Heart right ventricle (tissue), 16 donors: ENCODE measurements at regions not wholly inside any gene's neighbourhood (a gene's known extent, or its start where the extent isn't known, plus 50 kb on each side); places are given as distances from the start of the nearest gene placed in this dataset.

Experiments
- ATAC-seq, 8 donors: fragments of 200-7000 bp; cut with Tn5 transposase; one replicate each; pipeline ENCODE4 v1.9.1; 2020; ENCODE audit warnings: mild to moderate bottlenecking in 8 of 8, moderate library complexity in 8 of 8, moderate number of reproducible peaks in 1 of 8
- DNase-seq, 2 donors: peaks; one replicate each; pipeline ENCODE4 v3.0.0-alpha.2; 2020
- H3K27ac ChIP-seq, 10 donors: fragments of 200-600 bp; sonication (generic) in 2 of 10; one replicate each; pipeline versions ENCODE4 v1.5.0 to v1.8.0; 2020 to 2022; ENCODE audit warnings: mild to moderate bottlenecking in 3 of 10
- H3K27me3 ChIP-seq, 7 donors: fragments of 200-600 bp; one replicate each; pipeline ENCODE4 v1.8.0; 2021 to 2022; ENCODE audit warnings: mild to moderate bottlenecking in 2 of 7
- H3K36me3 ChIP-seq, 9 donors: fragments of 200-600 bp; sonication (generic) in 1 of 9; one replicate each; pipeline versions ENCODE4 v1.5.0 to v1.8.0; 2020 to 2022; ENCODE audit warnings: mild to moderate bottlenecking in 2 of 9
- H3K4me1 ChIP-seq, 9 donors: fragments of 200-600 bp; sonication (generic) in 1 of 9; one replicate each; pipeline versions ENCODE4 v1.5.0 to v1.8.0; 2020 to 2022; ENCODE audit warnings: mild to moderate bottlenecking in 4 of 9
- H3K4me3 ChIP-seq, 10 donors: fragments of 200-600 bp; sonication (generic) in 2 of 10; one replicate each; pipeline versions ENCODE4 v1.5.0 to v1.8.0; 2020 to 2022; ENCODE audit warnings: mild to moderate bottlenecking in 7 of 10, moderate library complexity in 2 of 10
- H3K9me3 ChIP-seq, 11 donors: fragments of 200-600 bp in 10 of 11; sonication (generic) in 2 of 11; one replicate each; pipeline versions ENCODE4 v1.5.0 to v1.8.0; 2013 to 2022; ENCODE audit warnings: mild to moderate bottlenecking in 2 of 11, control low read depth in 1 of 11, moderate library complexity in 1 of 11
- WGBS, 2 donors: extraction: QIAGEN DNeasy Blood & Tissue Kit; methylation state at CpG; one replicate each; pipeline ENCODE4 v1.1.7; 2013; ENCODE audit warnings: inconsistent platforms in 1 of 2; 5-methylcytosine and 5-hydroxymethylcytosine counted together
- intact Hi-C, 10 donors: fragments of 100-400 bp; cut with DNase I; formaldehyde crosslinking; loops; one replicate each; pipeline versions ENCODE4 v1.11.1 to v1.14.2; 2022
- TF ChIP-seq, protein P1 (sequence below), 9 donors: fragments of 200-600 bp; sonication (generic) in 2 of 9; IDR thresholded peaks; one replicate each; pipeline versions ENCODE4 v1.5.0 to v1.8.0; 2021 to 2022; ENCODE audit warnings: antibody characterized with exemption in 9 of 9, mild to moderate bottlenecking in 5 of 9, moderate library complexity in 1 of 9
- donor health status: Arrhythmogenic right ventricular cardiomyopathy.
- donor health status: ischemic (EF 13 %, LVEDD 7.1; RV severe dilation, severe dysfunction).
- donor health status: healthy with polysubstance abuse.
- donor health status: DM: no; HTN: yes; CAD: no.
- donor health status: DM: no; HTN: no; CAD: no.
- donor health status: ischemic (EF 25% LVEDD 6.9; RV normal size, moderate dysfunction).
- donor health status: ischemic (EF 25% LVEDD 5.7; RV mildly dilated, moderate dysfunction).
- donor health status: healthy.
- donor health status: DM: yes; HTN: yes; CAD: no.
- donor health status: Ischemic cardiomyopathy.
- donor health status: ischemic (EF 35%, LVEDD 5.7; RV mildly dilated, moderate dysfunction).
- donor health status: nonischemic (EF 11% LVEDD 7.7; RV severe dilation, severe dysfunction).
- donor health status: DM: yes; HTN: yes; CAD: no.
- donor health status: PGD.
- donor health status: ischemic (EF 29% LVEDD 5.4; RV normal size, mild dysfunction).
- donor health status: nonischemic (EF 23%, LVEDD 6.1; RV moderate dilation, normal function).

DNA sequence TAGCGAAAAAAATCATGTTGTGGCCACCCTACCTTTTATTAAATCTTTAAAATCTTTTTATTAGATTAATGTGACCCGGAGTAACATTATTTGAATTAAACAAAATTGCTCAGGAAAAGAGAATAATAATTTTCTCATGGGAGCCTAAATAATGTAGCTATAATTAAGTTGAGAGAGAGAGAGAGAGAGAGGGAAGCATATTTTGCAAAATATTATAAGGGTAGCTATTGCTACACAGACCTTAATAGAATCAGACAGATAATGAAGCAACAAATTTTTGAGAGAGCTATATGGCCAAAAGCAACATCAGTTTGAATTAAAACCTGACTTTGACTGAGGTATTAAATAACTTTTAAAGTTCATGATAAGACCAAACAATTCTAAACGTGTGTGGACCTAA, 703.5 kb downstream of the TMTC2 start:
- H3K36me3 ChIP-seq, result no peaks in the 10 kb centered on the region
- TF ChIP-seq, protein P1, sequence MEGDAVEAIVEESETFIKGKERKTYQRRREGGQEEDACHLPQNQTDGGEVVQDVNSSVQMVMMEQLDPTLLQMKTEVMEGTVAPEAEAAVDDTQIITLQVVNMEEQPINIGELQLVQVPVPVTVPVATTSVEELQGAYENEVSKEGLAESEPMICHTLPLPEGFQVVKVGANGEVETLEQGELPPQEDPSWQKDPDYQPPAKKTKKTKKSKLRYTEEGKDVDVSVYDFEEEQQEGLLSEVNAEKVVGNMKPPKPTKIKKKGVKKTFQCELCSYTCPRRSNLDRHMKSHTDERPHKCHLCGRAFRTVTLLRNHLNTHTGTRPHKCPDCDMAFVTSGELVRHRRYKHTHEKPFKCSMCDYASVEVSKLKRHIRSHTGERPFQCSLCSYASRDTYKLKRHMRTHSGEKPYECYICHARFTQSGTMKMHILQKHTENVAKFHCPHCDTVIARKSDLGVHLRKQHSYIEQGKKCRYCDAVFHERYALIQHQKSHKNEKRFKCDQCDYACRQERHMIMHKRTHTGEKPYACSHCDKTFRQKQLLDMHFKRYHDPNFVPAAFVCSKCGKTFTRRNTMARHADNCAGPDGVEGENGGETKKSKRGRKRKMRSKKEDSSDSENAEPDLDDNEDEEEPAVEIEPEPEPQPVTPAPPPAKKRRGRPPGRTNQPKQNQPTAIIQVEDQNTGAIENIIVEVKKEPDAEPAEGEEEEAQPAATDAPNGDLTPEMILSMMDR (IDR thresholded peaks at IDR 0.05), result no peak
- H3K4me3 ChIP-seq, result no peak overlapping the region
- no peaks in the 10 kb centered on the region for H3K4me1 ChIP-seq
- intact Hi-C loops, result no loop called here
- ATAC-seq (no peak), DNase-seq (no peak)
- H3K9me3 ChIP-seq, result no peaks in the 10 kb centered on the region
- 76 to 83% methylated on average over 3 of the region's 3 CpGs for WGBS, 2 donors
- H3K27ac ChIP-seq, result no peak overlapping the region
- peaks cover 0 to 4% (median 0%) of the 10 kb centered on the region in 7 donors for H3K27me3 ChIP-seq

DNA sequence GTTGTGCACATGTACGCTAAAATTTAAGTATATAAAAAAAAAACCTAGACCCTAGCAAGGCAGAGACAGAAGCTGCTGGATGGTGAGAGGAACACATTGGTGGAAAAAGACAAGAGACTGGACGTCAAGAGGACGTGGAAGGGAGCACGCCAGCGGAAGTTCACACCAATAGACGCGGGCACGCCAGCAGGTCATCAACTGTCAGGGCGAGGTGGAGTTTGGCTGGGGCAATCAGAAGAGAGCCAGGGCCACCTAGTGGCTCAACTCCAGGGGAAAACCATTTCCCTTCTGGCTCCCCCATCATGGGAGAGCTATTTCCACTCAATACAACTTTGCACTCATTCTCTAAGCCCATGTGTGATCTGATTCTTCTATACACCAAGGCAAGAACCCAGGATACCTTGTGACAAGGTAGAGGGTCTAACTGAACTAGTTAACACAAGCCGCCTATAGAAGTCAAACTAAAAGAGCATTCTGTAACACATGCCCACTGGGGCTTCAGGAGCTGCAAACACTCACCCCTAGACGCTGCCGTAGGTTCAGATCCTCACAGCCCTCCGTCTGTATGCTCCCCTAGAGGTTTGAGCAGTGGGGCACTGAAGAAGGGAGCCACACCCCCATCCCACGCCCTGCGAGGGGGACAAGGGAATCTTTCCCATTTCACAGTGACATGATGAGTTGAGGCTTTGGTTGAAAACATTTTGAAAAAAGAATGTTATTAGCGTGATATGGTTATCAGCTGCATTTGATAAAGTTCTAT, 702.7 kb downstream of the TMTC2 start:
- peak in 1 of 2 donors; percentile 3 for DNase-seq

DNA sequence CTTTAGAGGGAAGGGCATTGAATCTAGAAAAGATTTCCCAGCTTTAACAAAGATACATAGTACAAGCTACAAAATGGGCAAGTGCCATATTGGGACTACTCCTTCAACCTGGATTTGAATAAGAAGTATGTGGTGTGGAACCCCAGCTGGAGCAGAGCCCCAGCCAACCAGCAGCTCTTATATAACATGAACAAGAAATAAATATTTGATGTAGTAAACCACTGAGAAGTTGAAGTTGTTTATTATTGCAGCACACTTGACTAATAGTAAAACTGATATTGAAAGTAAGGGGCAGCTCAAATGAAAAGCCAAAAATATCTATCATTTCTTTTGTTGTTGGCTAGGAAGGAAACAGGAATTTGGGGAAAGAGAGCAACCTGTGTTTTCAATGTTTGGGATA, 701.8 kb downstream of the TMTC2 start:
- Histone ChIP-seq H3K36me3 (no peaks in the 10 kb centered on the region), H3K4me3 (no peak overlapping the region), H3K4me1 (no peaks in the 10 kb centered on the region), H3K9me3 (no peaks in the 10 kb centered on the region), H3K27ac (no peak overlapping the region), H3K27me3 (peaks cover 0 to 4% (median 0%) of the 10 kb centered on the region in 7 donors)
- no peak for DNase-seq
- no peak for ATAC-seq
- intact Hi-C loops, result no loop called here
- TF ChIP-seq, protein P1 (IDR thresholded peaks at IDR 0.05), result no peak

More for the DNA sequence above, 702.7 kb downstream of the TMTC2 start:
- intact Hi-C loops, result no loop called here
- TF ChIP-seq, protein P1 (IDR thresholded peaks at IDR 0.05), result peak in 5 of 9 donors; percentile 11 to 31 (median 21)
- Histone ChIP-seq H3K36me3 (no peaks in the 10 kb centered on the region), H3K9me3 (no peaks in the 10 kb centered on the region), H3K27ac (no peak overlapping the region), H3K4me3 (no peak overlapping the region), H3K27me3 (peaks cover 0 to 4% (median 0%) of the 10 kb centered on the region in 7 donors), H3K4me1 (no peaks in the 10 kb centered on the region)
- 65 to 74% methylated on average over 16 of the region's 16 CpGs for WGBS, 2 donors
- ATAC-seq, result no peak

DNA sequence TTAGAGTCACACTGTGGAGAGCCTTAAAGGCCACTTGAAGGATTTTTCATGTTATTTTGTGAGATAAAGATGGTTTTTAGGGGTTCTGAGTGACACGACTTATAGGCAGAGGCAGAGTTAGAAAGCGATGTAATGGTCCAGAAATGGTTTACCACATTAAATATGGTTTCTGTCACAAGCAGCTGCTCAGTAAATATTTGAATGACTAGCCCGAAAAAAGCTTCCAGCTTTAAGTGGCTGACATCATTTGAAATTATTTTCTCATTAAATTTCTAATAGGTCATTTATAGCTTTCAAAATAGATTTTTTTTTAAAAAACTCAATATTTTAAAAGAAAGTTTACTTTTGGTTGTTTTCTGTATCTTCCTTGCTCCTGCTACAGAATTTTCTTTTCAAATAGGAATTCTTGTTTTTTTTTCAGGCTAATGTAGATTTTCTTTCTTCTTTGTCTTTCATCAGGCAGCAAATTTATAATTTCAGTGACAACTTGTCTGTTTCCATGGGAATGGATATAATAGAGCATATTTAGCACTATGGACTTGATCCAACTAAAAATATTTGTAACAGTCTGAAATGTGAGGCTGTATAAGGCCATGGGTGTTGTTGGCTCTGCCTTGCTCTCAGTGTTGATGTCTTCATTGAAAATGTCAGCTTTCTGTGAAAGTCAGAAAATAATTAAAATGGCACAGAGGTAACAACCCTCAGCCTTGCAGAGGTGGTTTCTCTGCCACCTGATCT, 700.0 kb downstream of the TMTC2 start:
- ATAC-seq (no peak), DNase-seq (no peak)
- TF ChIP-seq, protein P1 (IDR thresholded peaks at IDR 0.05), result no peak
- H3K4me1 ChIP-seq, result no peaks in the 10 kb centered on the region
- H3K27ac ChIP-seq, result no peak overlapping the region
- H3K4me3 ChIP-seq, result no peak overlapping the region
- H3K9me3 ChIP-seq, result no peaks in the 10 kb centered on the region
- WGBS, 2 donors, result 73 to 79% methylated on average over 3 of the region's 3 CpGs
- peaks cover 0 to 4% (median 0%) of the 10 kb centered on the region in 7 donors for H3K27me3 ChIP-seq
- intact Hi-C loops, result no loop called here
- no peaks in the 10 kb centered on the region for H3K36me3 ChIP-seq
